OCI-LY1 (cell line): ENCODE measurements at regions not wholly inside any gene's neighbourhood (a gene's known extent, or its start where the extent isn't known, plus 50 kb on each side); places are given as distances from the start of the nearest gene placed in this dataset.

Experiments used
- H2AFZ ChIP-seq: fragments of 200-600 bp; sonication (generic), shearing (Covaris generic); 2 replicates; pipeline ENCODE4 v1.6.0; 2014; ENCODE audit warnings: antibody characterized with exemption, mild to moderate bottlenecking, low read length
- H3F3A ChIP-seq: fragments of 200-600 bp; sonication (generic), shearing (Covaris generic); 2 replicates; pipeline ENCODE4 v1.6.0; 2014; ENCODE audit warnings: mild to moderate bottlenecking, antibody characterized with exemption, low read length, moderate library complexity; ENCODE audit not compliant: insufficient read depth
- H3K27ac ChIP-seq: fragments of 200-600 bp; sonication (generic); 2 replicates; pipeline ENCODE4 v1.5.1; 2014; ENCODE audit warnings: low read length, mixed run types, mild to moderate bottlenecking, low read depth; ENCODE audit not compliant: poor library complexity, severe bottlenecking
- H3K27me3 ChIP-seq: fragments of 200-600 bp; sonication (generic); 2 replicates; pipeline ENCODE4 v1.6.0; 2014; ENCODE audit warnings: antibody characterized with exemption, mild to moderate bottlenecking, low read length, moderate library complexity; ENCODE audit not compliant: insufficient read depth
- H3K36me3 ChIP-seq: fragments of 200-600 bp; sonication (generic); 2 replicates; pipeline ENCODE4 v1.6.1; 2014; ENCODE audit warnings: mild to moderate bottlenecking, antibody characterized with exemption, low read length, moderate library complexity, mixed read lengths; ENCODE audit not compliant: insufficient read depth
- H3K4me1 ChIP-seq: fragments of 200-600 bp; sonication (generic); 2 replicates; pipeline ENCODE4 v1.5.1; 2014; ENCODE audit warnings: mild to moderate bottlenecking, low read length, moderate library complexity; ENCODE audit not compliant: insufficient read depth, severe bottlenecking
- H3K4me2 ChIP-seq: fragments of 200-600 bp; sonication (generic), shearing (Covaris generic); 2 replicates; pipeline ENCODE4 v1.6.1; 2014; ENCODE audit warnings: low read length
- H3K4me3 ChIP-seq: fragments of 200-600 bp; sonication (generic); 2 replicates; pipeline ENCODE4 v1.5.1; 2014; ENCODE audit warnings: low read length, low read depth, mild to moderate bottlenecking, mixed read lengths; ENCODE audit not compliant: poor library complexity, severe bottlenecking
- H3K79me2 ChIP-seq: fragments of 200-600 bp; shearing (Covaris generic); 2 replicates; pipeline ENCODE4 v1.6.1; 2016; ENCODE audit warnings: mixed run types, low read length, mixed read lengths; ENCODE audit not compliant: insufficient read depth
- H3K9ac ChIP-seq: fragments of 200-600 bp; sonication (generic), shearing (Covaris generic); 2 replicates; pipeline ENCODE4 v1.6.1; 2014; ENCODE audit warnings: mild to moderate bottlenecking, low read length, mixed read lengths
- H3K9me2 ChIP-seq: fragments of 200-600 bp; sonication (generic), shearing (Covaris generic); 2 replicates; pipeline ENCODE4 v1.6.1; 2014; ENCODE audit warnings: low read depth, mild to moderate bottlenecking, low read length, mixed read lengths
- H3K9me3 ChIP-seq: fragments of 200-600 bp; shearing (Covaris generic); 2 replicates; pipeline ENCODE4 v1.6.1; 2014; ENCODE audit warnings: low read length, mixed read lengths
- H4K20me1 ChIP-seq: fragments of 200-600 bp; sonication (generic), shearing (Covaris generic); 2 replicates; pipeline ENCODE4 v1.6.0; 2016; ENCODE audit warnings: mild to moderate bottlenecking, low read length; ENCODE audit not compliant: insufficient read depth
- CTCF ChIP-seq: fragments of 200-600 bp; sonication (generic), shearing (Covaris generic); IDR thresholded peaks from 2 replicates; pipeline ENCODE4 v1.5.1; 2017; ENCODE audit warnings: mild to moderate bottlenecking, antibody characterized with exemption, low read length, moderate library complexity, mixed read lengths
- EZH2 ChIP-seq: fragments of 200-600 bp; sonication (generic), shearing (Covaris generic); IDR thresholded peaks from 2 replicates; pipeline ENCODE4 v1.8.0; 2017; ENCODE audit warnings: borderline replicate concordance, mixed run types, mild to moderate bottlenecking, antibody characterized with exemption, low read length, moderate library complexity, mixed read lengths

- Histone ChIP-seq H2AFZ (no peak overlapping the region), H3K27ac (no peak overlapping the region), H3K27me3 (no peaks in the 10 kb centered on the region), H3F3A (no peaks in the 10 kb centered on the region), H3K9me3 (no peaks in the 10 kb centered on the region), H3K9ac (no peak overlapping the region), H3K4me2 (no peak overlapping the region), H3K9me2 (no peaks in the 10 kb centered on the region), H3K79me2 (no peaks in the 10 kb centered on the region), H3K36me3 (no peaks in the 10 kb centered on the region), H4K20me1 (no peaks in the 10 kb centered on the region), H3K4me1 (no peaks in the 10 kb centered on the region), H3K4me3 (no peak overlapping the region)
- TF ChIP-seq CTCF (no peak), EZH2 (no peak)
Observed at GRCh38 chr4:66225539-66225938, 555.2 kb upstream of the EPHA5 start.

- Histone ChIP-seq H3K9me3 (no peaks in the 10 kb centered on the region), H3K4me3 (no peak overlapping the region)
Observed at GRCh38 chr4:66223068-66223703, 552.9 kb upstream of the EPHA5 start.

GRCh38 chr4:66219401-66219800 is 549.1 kb upstream of the EPHA5 start:
- Histone ChIP-seq H4K20me1 (no peaks in the 10 kb centered on the region), H3K27me3 (no peaks in the 10 kb centered on the region), H3F3A (no peaks in the 10 kb centered on the region), H3K9me3 (no peaks in the 10 kb centered on the region), H3K36me3 (no peaks in the 10 kb centered on the region), H3K4me1 (no peaks in the 10 kb centered on the region), H3K27ac (no peak overlapping the region), H3K4me3 (no peak overlapping the region), H3K9ac (no peak overlapping the region), H2AFZ (no peak overlapping the region), H3K4me2 (no peak overlapping the region), H3K9me2 (no peaks in the 10 kb centered on the region), H3K79me2 (no peaks in the 10 kb centered on the region)
- no peak for TF ChIP-seq EZH2
- no peak for TF ChIP-seq CTCF

More at GRCh38 chr4:66223068-66223703, 552.9 kb upstream of the EPHA5 start:
- Histone ChIP-seq H4K20me1 (no peaks in the 10 kb centered on the region), H3K4me1 (no peaks in the 10 kb centered on the region), H3K27me3 (no peaks in the 10 kb centered on the region), H3K9ac (no peak overlapping the region), H3K36me3 (no peaks in the 10 kb centered on the region), H3K4me2 (no peak overlapping the region), H3K9me2 (no peaks in the 10 kb centered on the region), H3K27ac (no peak overlapping the region), H2AFZ (no peak overlapping the region), H3K79me2 (no peaks in the 10 kb centered on the region), H3F3A (no peaks in the 10 kb centered on the region)
- TF ChIP-seq EZH2 (no peak), CTCF (no peak)
